ENCODE measurements at regions not wholly inside any gene's neighbourhood (a gene's known extent, or its start where the extent isn't known, plus 50 kb on each side); places are given as distances from the start of the nearest gene placed in this dataset.

GRCh38 chr5:30092548-30092947 is 1100.9 kb upstream of the CDH6 start:
- Histone ChIP-seq H3K36me3 (ENCODE audit: control insufficient read depth in 3 of 3, insufficient read depth in 2 of 3, low read depth in 1 of 3, low read length in 3 of 3) (no peaks in the 10 kb centered on the region), H3K27ac (ENCODE audit: low read depth in 1 of 3, low read length in 2 of 3) (no peak overlapping the region), H3K27me3 (ENCODE audit: control insufficient read depth in 3 of 3, insufficient read depth in 3 of 3, low read length in 3 of 3) (no peaks in the 10 kb centered on the region), H3K4me1 (ENCODE audit: control insufficient read depth in 3 of 3, insufficient read depth in 2 of 3, low read depth in 1 of 3, low read length in 2 of 3) (no peaks in the 10 kb centered on the region), H3K9me3 (ENCODE audit: control insufficient read depth in 2 of 2, insufficient read depth in 1 of 2, low read depth in 1 of 2, low read length in 1 of 2) (no peaks in the 10 kb centered on the region), H3K4me3 (ENCODE audit: low read depth in 1 of 3, low read length in 3 of 3) (no peak overlapping the region)
- FAIRE-seq (no peak), DNase-seq (no peak)
- WGBS, 3 donors, result 44 to 75% (median 53%) methylated on average over 1 of the region's 1 CpG

GRCh38 chr5:30069441-30070263 is 1123.8 kb upstream of the CDH6 start:
- H3K27me3 ChIP-seq (ENCODE audit: control insufficient read depth in 3 of 3, insufficient read depth in 3 of 3, low read length in 3 of 3), result no peaks in the 10 kb centered on the region
- no peak overlapping the region for H3K4me3 ChIP-seq (ENCODE audit: low read depth in 1 of 3, low read length in 3 of 3)
- no peaks in the 10 kb centered on the region for H3K4me1 ChIP-seq (ENCODE audit: control insufficient read depth in 3 of 3, insufficient read depth in 2 of 3, low read depth in 1 of 3, low read length in 2 of 3)
- DNase-seq (no peak), FAIRE-seq (no peak)
- H3K27ac ChIP-seq (ENCODE audit: low read depth in 1 of 3, low read length in 2 of 3), result no peak overlapping the region
- no peaks in the 10 kb centered on the region for H3K36me3 ChIP-seq (ENCODE audit: control insufficient read depth in 3 of 3, insufficient read depth in 2 of 3, low read depth in 1 of 3, low read length in 3 of 3)
- whole genome bisulfite sequencing, 3 donors, result 75 to 82% (median 81%) methylated on average over 18 of the region's 18 CpGs
- H3K9me3 ChIP-seq (ENCODE audit: control insufficient read depth in 2 of 2, insufficient read depth in 1 of 2, low read depth in 1 of 2, low read length in 1 of 2), result peaks cover 0 to 1% of the 10 kb centered on the region in 2 donors

GRCh38 chr5:30063503-30063902 is 1130.0 kb upstream of the CDH6 start:
- H3K9me3 ChIP-seq (ENCODE audit: control insufficient read depth in 2 of 2, insufficient read depth in 1 of 2, low read depth in 1 of 2, low read length in 1 of 2), result no peaks in the 10 kb centered on the region
- H3K4me1 ChIP-seq (ENCODE audit: control insufficient read depth in 3 of 3, insufficient read depth in 2 of 3, low read depth in 1 of 3, low read length in 2 of 3), result no peaks in the 10 kb centered on the region
- H3K27me3 ChIP-seq (ENCODE audit: control insufficient read depth in 3 of 3, insufficient read depth in 3 of 3, low read length in 3 of 3), result no peaks in the 10 kb centered on the region
- no peak overlapping the region for H3K27ac ChIP-seq (ENCODE audit: low read depth in 1 of 3, low read length in 2 of 3)
- no peaks in the 10 kb centered on the region for H3K36me3 ChIP-seq (ENCODE audit: control insufficient read depth in 3 of 3, insufficient read depth in 2 of 3, low read depth in 1 of 3, low read length in 3 of 3)
- DNase-seq (no peak), FAIRE-seq (no peak)
- H3K4me3 ChIP-seq (ENCODE audit: low read depth in 1 of 3, low read length in 3 of 3), result no peak overlapping the region

- no peaks in the 10 kb centered on the region for H3K9me3 ChIP-seq (ENCODE audit: control insufficient read depth in 2 of 2, insufficient read depth in 1 of 2, low read depth in 1 of 2, low read length in 1 of 2)
- H3K27me3 ChIP-seq (ENCODE audit: control insufficient read depth in 3 of 3, insufficient read depth in 3 of 3, low read length in 3 of 3), result no peaks in the 10 kb centered on the region
- H3K27ac ChIP-seq (ENCODE audit: low read depth in 1 of 3, low read length in 2 of 3), result no peak overlapping the region
- DNase-seq (no peak), FAIRE-seq (no peak)
- 64 to 80% (median 80%) methylated on average over 2 of the region's 2 CpGs for WGBS, 3 donors
- H3K4me1 ChIP-seq (ENCODE audit: control insufficient read depth in 3 of 3, insufficient read depth in 2 of 3, low read depth in 1 of 3, low read length in 2 of 3), result no peaks in the 10 kb centered on the region
- H3K4me3 ChIP-seq (ENCODE audit: low read depth in 1 of 3, low read length in 3 of 3), result no peak overlapping the region
- no peaks in the 10 kb centered on the region for H3K36me3 ChIP-seq (ENCODE audit: control insufficient read depth in 3 of 3, insufficient read depth in 2 of 3, low read depth in 1 of 3, low read length in 3 of 3)
These were observed 1141.5 kb upstream of the CDH6 start for GRCh38 chr5:30051976-30052375.

- 72 to 91% (median 85%) methylated on average over 8 of the region's 8 CpGs for WGBS, 3 donors
- no peak overlapping the region for H3K4me3 ChIP-seq (ENCODE audit: low read depth in 1 of 3, low read length in 3 of 3)
- FAIRE-seq, result no peak
- no peaks in the 10 kb centered on the region for H3K27me3 ChIP-seq (ENCODE audit: control insufficient read depth in 3 of 3, insufficient read depth in 3 of 3, low read length in 3 of 3)
- H3K27ac ChIP-seq (ENCODE audit: low read depth in 1 of 3, low read length in 2 of 3), result no peak overlapping the region
- no peak for DNase-seq
- H3K36me3 ChIP-seq (ENCODE audit: control insufficient read depth in 3 of 3, insufficient read depth in 2 of 3, low read depth in 1 of 3, low read length in 3 of 3), result no peaks in the 10 kb centered on the region
- H3K9me3 ChIP-seq (ENCODE audit: control insufficient read depth in 2 of 2, insufficient read depth in 1 of 2, low read depth in 1 of 2, low read length in 1 of 2), result no peaks in the 10 kb centered on the region
- H3K4me1 ChIP-seq (ENCODE audit: control insufficient read depth in 3 of 3, insufficient read depth in 2 of 3, low read depth in 1 of 3, low read length in 2 of 3), result no peaks in the 10 kb centered on the region
These were observed 1143.2 kb upstream of the CDH6 start for GRCh38 chr5:30050056-30050815.

GRCh38 chr5:30042677-30043076 is 1150.8 kb upstream of the CDH6 start:
- Histone ChIP-seq H3K36me3 (ENCODE audit: control insufficient read depth in 3 of 3, insufficient read depth in 2 of 3, low read depth in 1 of 3, low read length in 3 of 3) (no peaks in the 10 kb centered on the region), H3K9me3 (ENCODE audit: control insufficient read depth in 2 of 2, insufficient read depth in 1 of 2, low read depth in 1 of 2, low read length in 1 of 2) (no peaks in the 10 kb centered on the region), H3K4me1 (ENCODE audit: control insufficient read depth in 3 of 3, insufficient read depth in 2 of 3, low read depth in 1 of 3, low read length in 2 of 3) (no peaks in the 10 kb centered on the region), H3K4me3 (ENCODE audit: low read depth in 1 of 3, low read length in 3 of 3) (no peak overlapping the region), H3K27me3 (ENCODE audit: control insufficient read depth in 3 of 3, insufficient read depth in 3 of 3, low read length in 3 of 3) (no peaks in the 10 kb centered on the region), H3K27ac (ENCODE audit: low read depth in 1 of 3, low read length in 2 of 3) (no peak overlapping the region)
- DNase-seq (no peak), FAIRE-seq (no peak)
- 77 to 87% (median 84%) methylated on average over 10 of the region's 10 CpGs for WGBS, 3 donors

GRCh38 chr5:30041831-30042385 is 1151.6 kb upstream of the CDH6 start:
- no peak for FAIRE-seq
- H3K9me3 ChIP-seq (ENCODE audit: control insufficient read depth in 2 of 2, insufficient read depth in 1 of 2, low read depth in 1 of 2, low read length in 1 of 2), result no peaks in the 10 kb centered on the region
- no peak for DNase-seq
- H3K27me3 ChIP-seq (ENCODE audit: control insufficient read depth in 3 of 3, insufficient read depth in 3 of 3, low read length in 3 of 3), result no peaks in the 10 kb centered on the region
- no peaks in the 10 kb centered on the region for H3K4me1 ChIP-seq (ENCODE audit: control insufficient read depth in 3 of 3, insufficient read depth in 2 of 3, low read depth in 1 of 3, low read length in 2 of 3)
- H3K27ac ChIP-seq (ENCODE audit: low read depth in 1 of 3, low read length in 2 of 3), result no peak overlapping the region
- no peak overlapping the region for H3K4me3 ChIP-seq (ENCODE audit: low read depth in 1 of 3, low read length in 3 of 3)
- no peaks in the 10 kb centered on the region for H3K36me3 ChIP-seq (ENCODE audit: control insufficient read depth in 3 of 3, insufficient read depth in 2 of 3, low read depth in 1 of 3, low read length in 3 of 3)
- WGBS, 3 donors, result 61 to 76% (median 63%) methylated on average over 7 of the region's 7 CpGs

GRCh38 chr5:30041291-30041690 is 1152.2 kb upstream of the CDH6 start:
- no peaks in the 10 kb centered on the region for H3K36me3 ChIP-seq (ENCODE audit: control insufficient read depth in 3 of 3, insufficient read depth in 2 of 3, low read depth in 1 of 3, low read length in 3 of 3)
- H3K4me3 ChIP-seq (ENCODE audit: low read depth in 1 of 3, low read length in 3 of 3), result no peak overlapping the region
- no peaks in the 10 kb centered on the region for H3K27me3 ChIP-seq (ENCODE audit: control insufficient read depth in 3 of 3, insufficient read depth in 3 of 3, low read length in 3 of 3)
- FAIRE-seq, result no peak
- H3K9me3 ChIP-seq (ENCODE audit: control insufficient read depth in 2 of 2, insufficient read depth in 1 of 2, low read depth in 1 of 2, low read length in 1 of 2), result no peaks in the 10 kb centered on the region
- H3K27ac ChIP-seq (ENCODE audit: low read depth in 1 of 3, low read length in 2 of 3), result no peak overlapping the region
- no peak for DNase-seq
- no peaks in the 10 kb centered on the region for H3K4me1 ChIP-seq (ENCODE audit: control insufficient read depth in 3 of 3, insufficient read depth in 2 of 3, low read depth in 1 of 3, low read length in 2 of 3)
- 89 to 90% (median 90%) methylated on average over 3 of the region's 3 CpGs for WGBS, 3 donors

Measured in small intestine (tissue), 7 donors.